ENCODE measurements at regions not wholly inside any gene's neighbourhood (a gene's known extent, or its start where the extent isn't known, plus 50 kb on each side); places are given as distances from the start of the nearest gene placed in this dataset.

DNA sequence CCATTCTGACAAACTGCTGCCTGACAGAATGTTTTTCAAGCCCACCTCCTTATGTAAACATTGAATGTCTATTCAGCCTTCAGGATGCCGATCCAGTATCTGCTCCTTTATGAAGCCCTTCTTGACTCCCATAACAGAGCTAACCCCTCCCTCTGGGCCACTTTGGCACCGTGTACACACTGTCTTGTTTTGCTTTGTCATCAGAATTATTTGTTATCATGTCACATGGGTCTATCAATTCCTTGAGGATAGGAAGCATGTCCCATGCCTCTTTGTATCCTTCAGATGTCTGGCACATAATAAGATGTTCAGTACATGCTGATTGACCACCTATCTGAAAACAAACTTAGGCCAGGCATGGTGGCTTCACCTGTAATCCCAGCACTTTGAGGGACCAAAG is 92.3 kb downstream of the PRLHR start:
- H3K4me3 ChIP-seq (ENCODE audit: low read length) = no peak overlapping the region
- DNase-seq (ENCODE audit: low read depth, low spot score) = no peak

GRCh38 chr10:118501637-118502440 is 93.6 kb downstream of the PRLHR start:
- no peak overlapping the region for H3K4me3 ChIP-seq (ENCODE audit: low read length)
- DNase-seq (ENCODE audit: low read depth, low spot score) = no peak

GRCh38 chr10:118501171-118501570 is 94.3 kb downstream of the PRLHR start:
- DNase-seq (ENCODE audit: low read depth, low spot score) = no peak
- H3K4me3 ChIP-seq (ENCODE audit: low read length) = no peak overlapping the region

- no peak for DNase-seq (ENCODE audit: low read depth, low spot score)
- H3K4me3 ChIP-seq (ENCODE audit: low read length) = no peak overlapping the region
Observed at GRCh38 chr10:118500477-118501104, 94.9 kb downstream of the PRLHR start.

GRCh38 chr10:118499186-118499585 is 96.3 kb downstream of the PRLHR start:
- no peak for DNase-seq (ENCODE audit: low read depth, low spot score)
- no peak overlapping the region for H3K4me3 ChIP-seq (ENCODE audit: low read length)

DNA sequence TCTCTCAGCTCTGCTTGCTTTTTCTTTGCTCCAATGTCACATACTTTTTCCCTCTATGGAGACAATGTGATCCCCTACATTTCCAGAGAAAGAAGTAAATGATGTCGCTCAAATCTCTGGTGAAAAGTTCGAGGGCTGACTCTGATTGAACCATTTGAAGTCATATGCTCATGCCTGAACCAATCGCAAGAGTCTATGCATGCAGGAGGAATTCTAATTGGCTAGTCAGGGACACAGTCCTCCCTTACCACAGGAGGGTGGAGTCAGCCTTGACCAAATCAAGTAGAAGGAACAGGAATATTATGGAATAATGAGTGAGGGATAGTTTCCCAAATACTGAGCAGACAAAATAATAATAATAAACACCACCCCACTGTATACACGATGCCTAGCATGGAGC is 96.8 kb downstream of the PRLHR start:
- DNase-seq (ENCODE audit: low read depth, low spot score) = no peak

GRCh38 chr10:118497227-118497626 is 98.2 kb downstream of the PRLHR start:
- no peak for DNase-seq (ENCODE audit: low read depth, low spot score)
- H3K4me3 ChIP-seq (ENCODE audit: low read length) = no peak overlapping the region

More for the DNA sequence above, 96.8 kb downstream of the PRLHR start:
- no peak overlapping the region for H3K4me3 ChIP-seq (ENCODE audit: low read length)

GRCh38 chr10:118496525-118496924 is 98.9 kb downstream of the PRLHR start:
- no peak overlapping the region for H3K4me3 ChIP-seq (ENCODE audit: low read length)
- no peak for DNase-seq (ENCODE audit: low read depth, low spot score)

DNA sequence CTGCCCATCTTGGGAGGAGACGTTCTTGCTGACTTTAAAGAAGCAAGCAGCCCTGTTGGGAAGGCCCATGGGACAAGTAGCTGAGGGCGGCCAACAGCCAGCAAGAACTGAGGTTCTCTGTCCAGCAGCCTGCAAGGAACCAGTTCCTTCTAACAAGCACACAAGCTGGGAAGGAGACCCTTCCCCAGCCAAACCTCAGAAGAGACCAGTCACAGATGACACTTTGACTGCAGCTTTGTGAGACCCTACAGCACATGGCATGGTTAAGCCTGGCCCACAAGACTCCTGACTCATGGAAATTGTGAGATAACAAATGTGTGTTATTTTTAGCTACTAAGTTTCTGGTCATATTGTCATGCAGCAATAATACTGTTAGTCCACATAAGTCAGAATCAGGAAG is 99.9 kb downstream of the PRLHR start:
- no peak for DNase-seq (ENCODE audit: low read depth, low spot score)
- no peak overlapping the region for H3K4me3 ChIP-seq (ENCODE audit: low read length)

GRCh38 chr10:118491055-118491454 is 104.4 kb downstream of the PRLHR start:
- no peak for DNase-seq (ENCODE audit: low read depth, low spot score)
- H3K4me3 ChIP-seq (ENCODE audit: low read length) = no peak overlapping the region

DNA sequence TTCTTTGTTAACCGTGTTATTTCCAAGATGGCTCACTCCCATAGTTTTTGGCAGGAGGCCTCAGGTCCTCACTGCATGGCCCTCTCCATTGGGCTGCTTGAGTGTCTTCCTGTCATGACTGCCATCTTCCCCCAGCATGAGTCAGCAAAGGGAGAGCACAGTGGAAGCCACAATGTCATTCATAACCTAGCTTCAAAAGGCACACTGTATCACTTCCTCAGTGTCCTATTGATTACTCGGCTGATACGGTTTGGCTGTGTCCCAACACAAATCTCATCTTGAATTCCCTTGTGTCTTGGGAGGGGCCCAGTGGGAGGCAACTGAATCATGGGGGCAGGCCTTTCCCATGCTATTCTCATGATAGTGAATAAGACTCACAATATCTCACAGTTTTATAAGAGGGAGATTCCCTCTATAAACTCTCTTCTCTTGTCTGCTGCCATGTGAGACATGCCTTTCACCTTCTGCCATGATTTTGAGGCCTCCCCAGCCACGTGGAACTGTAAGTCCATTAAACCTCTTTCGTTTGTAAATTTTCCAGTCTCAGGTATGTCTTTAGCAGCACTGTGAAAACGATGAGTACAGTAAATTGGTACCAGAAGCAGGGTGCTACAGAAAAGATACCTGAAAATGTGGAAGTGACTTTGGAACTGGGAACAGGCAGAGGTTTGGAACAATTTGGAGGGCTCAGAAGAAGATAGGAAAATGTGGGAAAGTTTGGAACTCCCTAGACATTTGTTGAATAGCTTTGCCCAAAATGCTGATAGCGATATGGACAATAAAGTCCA is 106.5 kb downstream of the PRLHR start:
- peak; percentile 10 for DNase-seq (ENCODE audit: low read depth, low spot score)
- no peak overlapping the region for H3K4me3 ChIP-seq (ENCODE audit: low read length)

GRCh38 chr10:118485641-118486040 is 109.8 kb downstream of the PRLHR start:
- no peak overlapping the region for H3K4me3 ChIP-seq (ENCODE audit: low read length)
- no peak for DNase-seq (ENCODE audit: low read depth, low spot score)

DNA sequence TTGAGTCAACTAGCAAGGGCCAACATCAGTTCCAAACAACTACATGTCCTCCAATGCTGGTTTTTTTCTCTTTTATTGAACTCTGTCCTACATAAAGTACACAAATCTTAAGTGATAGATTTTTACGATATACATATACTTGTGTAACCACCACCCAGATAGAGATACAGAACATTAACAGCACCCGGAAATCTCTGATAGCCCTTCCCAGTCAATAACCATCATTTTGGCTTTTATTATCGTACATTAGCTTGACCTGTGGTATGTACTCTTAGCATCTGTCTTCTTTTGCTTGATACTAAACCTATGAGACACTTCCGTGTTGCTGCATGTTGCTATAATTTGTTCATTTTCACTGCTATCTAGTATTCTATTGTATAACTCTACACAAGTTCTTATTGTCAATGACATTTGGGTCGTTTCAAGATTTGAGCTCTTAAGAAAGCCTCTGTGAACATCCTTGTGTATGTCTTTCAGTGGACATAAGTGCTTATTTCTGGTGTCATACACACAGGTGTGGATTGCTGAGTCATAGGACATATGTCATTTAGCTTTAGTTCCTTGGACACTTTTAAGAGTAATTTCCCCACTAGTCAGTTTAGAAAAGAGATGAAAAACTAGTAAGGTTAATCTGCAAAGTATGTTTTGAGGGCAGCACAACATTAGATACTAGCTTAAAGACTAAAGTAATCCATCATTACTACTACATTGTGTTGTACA is 111.1 kb downstream of the PRLHR start:
- no peak overlapping the region for H3K4me3 ChIP-seq (ENCODE audit: low read length)
- no peak for DNase-seq (ENCODE audit: low read depth, low spot score)

DNA sequence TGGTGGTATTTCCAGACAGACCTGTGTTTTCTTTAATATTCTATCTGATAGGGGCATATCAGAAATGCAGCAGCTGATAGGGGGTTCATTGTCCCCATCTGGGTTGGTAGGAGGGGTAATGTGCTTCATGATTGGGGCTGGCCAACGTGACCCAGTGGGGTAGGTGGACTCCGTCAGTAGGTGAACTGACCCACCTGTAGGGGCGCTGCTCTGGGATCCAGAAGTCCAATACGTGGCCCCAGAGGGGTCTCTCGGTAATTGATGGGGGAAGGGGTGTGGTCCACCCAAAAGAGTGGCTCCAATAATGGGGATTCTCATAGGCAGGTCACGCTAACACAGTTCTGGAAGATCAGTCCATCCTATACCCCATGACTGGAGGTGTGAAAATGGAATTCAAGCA is 112.0 kb downstream of the PRLHR start:
- H3K4me3 ChIP-seq (ENCODE audit: low read length) = no peak overlapping the region
- DNase-seq (ENCODE audit: low read depth, low spot score) = no peak

DNA sequence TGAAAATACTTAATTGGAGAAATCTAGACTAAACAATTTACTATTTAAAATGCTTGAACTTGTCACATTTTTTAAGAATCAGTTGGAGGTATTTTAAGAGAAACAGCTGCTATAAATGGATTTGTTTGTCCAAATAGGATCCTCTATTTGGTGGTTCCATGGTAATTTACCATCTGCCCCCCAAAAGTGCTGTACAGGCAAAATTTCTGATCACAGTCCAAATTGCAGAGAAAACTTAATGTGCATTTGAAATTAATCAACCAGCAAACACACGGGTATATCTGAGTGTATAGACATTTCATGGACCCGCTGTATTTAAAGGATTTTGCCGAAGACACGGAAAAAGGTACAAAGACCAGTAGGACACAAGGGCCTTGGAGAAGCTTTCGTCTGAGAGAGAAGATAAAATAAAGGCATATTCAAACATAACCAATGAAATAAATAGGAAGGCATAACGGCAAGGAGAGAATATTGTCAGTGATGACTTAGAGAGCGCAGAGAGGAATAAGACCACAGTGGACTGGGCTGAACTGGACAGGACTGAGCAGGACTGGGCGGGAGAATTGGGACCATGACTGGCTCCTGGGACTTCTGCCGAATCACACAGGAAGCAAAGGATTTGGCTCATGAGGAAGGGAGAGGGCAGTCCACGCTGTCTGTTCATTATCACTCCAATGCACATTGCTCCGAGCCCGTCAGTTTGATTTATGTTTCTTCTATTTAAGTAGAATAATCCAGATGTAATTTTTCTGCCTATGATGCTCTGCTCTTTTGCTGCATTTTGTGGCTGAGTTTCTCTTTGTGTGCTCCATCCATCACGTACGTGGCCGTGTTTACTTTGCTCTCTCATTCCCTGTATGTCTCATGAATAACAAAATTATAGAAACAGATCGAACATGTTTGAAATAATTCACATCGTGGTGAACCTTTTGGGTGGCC is 112.8 kb downstream of the PRLHR start:
- no peak overlapping the region for H3K4me3 ChIP-seq (ENCODE audit: low read length)
- no peak for DNase-seq (ENCODE audit: low read depth, low spot score)

DNA sequence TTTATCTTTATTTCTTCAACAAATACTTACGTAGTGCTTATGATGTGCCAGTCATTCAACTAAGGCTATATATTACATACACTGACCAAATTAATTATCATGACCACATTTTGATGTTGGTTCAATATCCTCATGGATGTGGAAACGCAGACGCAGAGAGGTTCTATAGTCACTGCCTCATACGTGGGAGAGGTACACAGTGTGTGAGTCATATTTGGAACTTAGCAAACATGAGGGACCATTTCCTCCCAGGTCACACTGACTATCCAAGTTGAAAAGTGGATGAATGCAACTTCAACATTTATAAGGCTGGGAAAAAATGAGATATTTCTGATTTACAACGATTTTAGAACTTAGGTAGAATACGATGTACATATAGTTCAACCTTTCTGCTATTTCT is 113.6 kb downstream of the PRLHR start:
- no peak overlapping the region for H3K4me3 ChIP-seq (ENCODE audit: low read length)
- DNase-seq (ENCODE audit: low read depth, low spot score) = no peak

DNA sequence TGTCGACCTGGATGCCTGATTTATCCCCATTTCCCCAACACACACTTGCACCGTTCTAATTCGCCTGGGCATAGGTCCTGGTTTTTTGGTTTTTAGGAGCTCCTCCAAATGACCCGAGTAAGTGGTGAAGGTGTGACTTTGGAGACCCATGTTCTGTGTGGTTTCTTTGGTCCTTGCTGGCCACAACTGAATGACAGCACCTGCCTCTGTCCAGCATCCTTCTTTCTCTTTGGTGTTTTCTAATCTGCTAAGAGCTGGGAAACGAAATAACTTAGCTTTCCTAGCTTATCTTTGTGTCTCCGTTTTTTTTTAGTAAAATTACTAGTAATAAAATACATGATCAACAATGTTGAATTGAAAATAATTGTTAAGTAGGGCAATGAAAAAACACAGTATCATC is 120.2 kb downstream of the PRLHR start:
- no peak overlapping the region for H3K4me3 ChIP-seq (ENCODE audit: low read length)
- no peak for DNase-seq (ENCODE audit: low read depth, low spot score)

GRCh38 chr10:118474111-118474510 is 121.3 kb downstream of the PRLHR start:
- H3K4me3 ChIP-seq (ENCODE audit: low read length) = no peak overlapping the region
- DNase-seq (ENCODE audit: low read depth, low spot score) = no peak
